ENCODE measurements at regions not wholly inside any gene's neighbourhood (a gene's known extent, or its start where the extent isn't known, plus 50 kb on each side); places are given as distances from the start of the nearest gene placed in this dataset.

- TF ChIP-seq, protein P1, sequence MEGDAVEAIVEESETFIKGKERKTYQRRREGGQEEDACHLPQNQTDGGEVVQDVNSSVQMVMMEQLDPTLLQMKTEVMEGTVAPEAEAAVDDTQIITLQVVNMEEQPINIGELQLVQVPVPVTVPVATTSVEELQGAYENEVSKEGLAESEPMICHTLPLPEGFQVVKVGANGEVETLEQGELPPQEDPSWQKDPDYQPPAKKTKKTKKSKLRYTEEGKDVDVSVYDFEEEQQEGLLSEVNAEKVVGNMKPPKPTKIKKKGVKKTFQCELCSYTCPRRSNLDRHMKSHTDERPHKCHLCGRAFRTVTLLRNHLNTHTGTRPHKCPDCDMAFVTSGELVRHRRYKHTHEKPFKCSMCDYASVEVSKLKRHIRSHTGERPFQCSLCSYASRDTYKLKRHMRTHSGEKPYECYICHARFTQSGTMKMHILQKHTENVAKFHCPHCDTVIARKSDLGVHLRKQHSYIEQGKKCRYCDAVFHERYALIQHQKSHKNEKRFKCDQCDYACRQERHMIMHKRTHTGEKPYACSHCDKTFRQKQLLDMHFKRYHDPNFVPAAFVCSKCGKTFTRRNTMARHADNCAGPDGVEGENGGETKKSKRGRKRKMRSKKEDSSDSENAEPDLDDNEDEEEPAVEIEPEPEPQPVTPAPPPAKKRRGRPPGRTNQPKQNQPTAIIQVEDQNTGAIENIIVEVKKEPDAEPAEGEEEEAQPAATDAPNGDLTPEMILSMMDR (IDR thresholded peaks at IDR 0.05): no peak
- TF ChIP-seq POLR2A (IDR thresholded peaks at IDR 0.05; ENCODE audit: low read length) (no peak), ZFP36 (IDR thresholded peaks at IDR 0.05; ENCODE audit: borderline replicate concordance, partially characterized antibody) (no peak), SREBF2 (IDR thresholded peaks at IDR 0.05) (no peak), HOXA7 (CRISPR knock-in tag; IDR thresholded peaks at IDR 0.05) (no peak), ZSCAN20 (CRISPR knock-in tag; IDR thresholded peaks at IDR 0.05) (no peak), TP53 (CRISPR knock-in tag; IDR thresholded peaks at IDR 0.05) (no peak), MAFK (IDR thresholded peaks at IDR 0.05; ENCODE audit: partially characterized antibody) (no peak), KDM1A (IDR thresholded peaks at IDR 0.05; ENCODE audit: low read depth) (no peak), JUN (IDR thresholded peaks at IDR 0.05) (no peak), MYC (IDR thresholded peaks at IDR 0.05; ENCODE audit: borderline replicate concordance, low read length) (no peak), SMC3 (IDR thresholded peaks at IDR 0.05) (no peak), MAX (IDR thresholded peaks at IDR 0.05) (no peak), RAD21 (conservative IDR thresholded peaks at IDR 0.05 in 1 of 2, IDR thresholded peaks at IDR 0.05 in 1 of 2) (no peak)
Observed at GRCh38 chr6:147868427-147869190, 360.1 kb downstream of the SAMD5 start.
